ENCODE measurements at regions not wholly inside any gene's neighbourhood (a gene's known extent, or its start where the extent isn't known, plus 50 kb on each side); places are given as distances from the start of the nearest gene placed in this dataset.

DNA sequence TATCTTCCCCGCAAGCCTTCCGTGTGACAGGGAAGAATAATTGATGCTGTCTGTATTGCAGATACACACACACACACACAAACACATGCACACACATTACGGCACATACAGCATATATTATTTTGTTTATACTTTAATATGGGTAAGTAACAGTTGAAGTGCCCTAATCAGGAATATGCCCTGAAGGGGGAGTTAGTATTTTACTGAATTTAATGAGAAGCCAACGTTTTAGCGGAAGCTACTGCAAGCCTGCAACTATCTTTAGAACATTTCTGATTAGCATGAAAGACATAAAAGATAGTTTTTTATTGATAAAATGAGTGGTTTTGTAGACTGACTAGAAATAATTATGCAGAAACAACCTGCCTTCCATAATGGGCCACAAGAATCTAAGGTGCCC lies 296.6 kb upstream of the SLCO3A1 start:
- no peak for DNase-seq (ENCODE audit: low read depth)

DNA sequence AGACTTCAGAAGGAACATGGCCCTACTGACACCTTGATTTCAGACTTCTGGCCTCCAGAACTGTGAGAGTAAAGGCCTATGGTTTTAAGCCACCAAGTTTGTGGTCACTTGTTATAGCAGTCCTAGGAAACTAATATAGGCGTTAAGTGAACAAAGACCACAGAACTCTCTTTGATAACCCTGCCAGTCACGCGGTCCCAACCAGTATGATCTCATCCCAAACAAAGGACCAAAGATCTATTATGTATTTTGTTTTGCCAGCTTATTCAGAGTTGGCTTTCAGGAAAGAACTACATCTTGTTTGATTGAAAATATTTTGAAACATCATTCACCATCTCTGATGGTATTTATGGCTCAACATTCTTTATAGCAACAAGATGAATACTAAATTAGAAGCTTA lies 294.4 kb upstream of the SLCO3A1 start:
- no peak for DNase-seq (ENCODE audit: low read depth)

- DNase-seq (ENCODE audit: low read depth), result peak; percentile 86
Observed at GRCh38 chr15:91561371-91562100, 292.0 kb upstream of the SLCO3A1 start.

GRCh38 chr15:91562698-91563097 lies 290.8 kb upstream of the SLCO3A1 start:
- DNase-seq (ENCODE audit: low read depth), result no peak

GRCh38 chr15:91564631-91565030 lies 288.9 kb upstream of the SLCO3A1 start:
- DNase-seq (ENCODE audit: low read depth), result no peak

DNA sequence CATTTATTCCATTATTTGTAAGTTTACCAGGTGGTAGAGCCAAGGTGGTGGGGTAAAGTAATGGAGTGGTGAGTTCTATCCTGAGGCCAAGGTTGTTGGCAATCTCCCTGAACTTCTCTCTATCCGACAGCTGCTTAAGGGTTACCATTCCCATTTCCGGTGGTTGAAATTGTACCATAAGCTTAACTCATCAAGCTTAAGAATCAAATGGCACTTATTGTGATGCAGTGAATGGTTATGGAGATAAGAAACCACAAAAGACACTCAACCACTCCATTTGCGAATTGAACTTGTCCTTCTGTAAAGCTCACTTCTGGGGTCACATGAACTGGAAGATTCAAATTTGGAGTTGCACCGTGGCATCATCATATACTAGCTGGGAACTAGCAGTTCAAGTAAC lies 287.4 kb upstream of the SLCO3A1 start:
- DNase-seq (ENCODE audit: low read depth), result no peak

GRCh38 chr15:91568036-91568435 lies 285.5 kb upstream of the SLCO3A1 start:
- DNase-seq (ENCODE audit: low read depth), result no peak

- no peak for DNase-seq (ENCODE audit: low read depth)
Observed at GRCh38 chr15:91572110-91572509, 281.4 kb upstream of the SLCO3A1 start.

DNA sequence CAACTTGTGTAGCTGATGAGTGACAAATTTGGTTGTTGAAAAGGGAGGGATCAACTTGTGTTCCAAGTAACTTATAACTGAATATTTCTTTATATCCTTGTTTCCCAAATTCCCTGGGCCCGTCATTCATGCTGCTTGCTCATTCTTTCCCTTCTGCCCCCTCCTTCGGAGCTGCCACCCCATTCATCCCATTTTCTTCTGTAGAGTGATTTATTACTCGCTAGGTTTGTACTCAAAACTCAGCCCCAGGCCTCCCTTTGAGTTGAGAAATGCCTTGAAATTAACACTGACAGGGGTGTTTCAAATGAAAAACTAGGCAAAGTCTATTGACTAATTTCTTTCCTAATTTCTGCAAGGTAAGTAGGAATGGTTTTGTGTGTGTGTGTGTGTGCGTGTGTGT lies 277.4 kb upstream of the SLCO3A1 start:
- DNase-seq (ENCODE audit: low read depth), result no peak

GRCh38 chr15:91578511-91578910 lies 275.0 kb upstream of the SLCO3A1 start:
- peak; percentile 6 for DNase-seq (ENCODE audit: low read depth)

DNA sequence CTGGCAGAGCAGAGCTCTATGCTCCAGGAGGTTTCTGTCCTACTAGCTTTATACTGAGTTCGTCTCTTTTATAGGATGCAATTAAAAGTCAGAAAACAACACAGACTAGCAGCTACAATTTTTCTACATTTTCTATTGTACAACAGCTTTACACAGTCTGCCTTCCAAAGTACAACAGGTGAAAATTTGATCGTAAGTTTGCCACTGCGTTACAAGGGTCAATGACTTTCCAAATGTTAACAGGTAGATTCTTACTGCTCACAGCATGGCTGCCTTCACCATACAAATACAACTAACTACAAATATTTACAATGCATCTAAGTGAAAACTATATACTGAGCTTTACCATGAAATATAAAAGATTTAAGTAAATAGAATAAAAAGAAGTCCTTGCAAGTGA lies 268.6 kb upstream of the SLCO3A1 start:
- no peak for DNase-seq (ENCODE audit: low read depth)

DNA sequence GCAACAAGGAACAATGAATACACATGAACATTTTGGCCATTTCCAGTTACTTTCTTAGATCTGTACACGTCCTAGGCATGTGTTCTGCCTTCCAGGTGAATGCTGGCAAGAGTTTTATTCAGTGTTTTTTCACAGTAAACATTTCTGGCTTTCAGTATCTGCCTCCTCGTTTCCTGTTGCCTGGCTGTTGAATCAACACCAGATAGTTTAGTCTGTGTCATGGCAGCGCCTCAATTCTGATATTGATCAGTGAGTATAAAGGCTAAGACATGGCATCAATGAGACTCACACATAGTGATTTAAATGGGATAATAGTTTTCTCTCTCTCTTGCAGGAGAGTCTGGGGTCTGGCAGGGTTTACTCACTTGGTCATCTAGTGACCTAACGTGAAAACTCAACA lies 266.9 kb upstream of the SLCO3A1 start:
- no peak for DNase-seq (ENCODE audit: low read depth)

- no peak for DNase-seq (ENCODE audit: low read depth)
Observed at GRCh38 chr15:91589360-91589759, 264.1 kb upstream of the SLCO3A1 start.

- no peak for DNase-seq (ENCODE audit: low read depth)
Observed at GRCh38 chr15:91592567-91592966, 260.9 kb upstream of the SLCO3A1 start.

DNA sequence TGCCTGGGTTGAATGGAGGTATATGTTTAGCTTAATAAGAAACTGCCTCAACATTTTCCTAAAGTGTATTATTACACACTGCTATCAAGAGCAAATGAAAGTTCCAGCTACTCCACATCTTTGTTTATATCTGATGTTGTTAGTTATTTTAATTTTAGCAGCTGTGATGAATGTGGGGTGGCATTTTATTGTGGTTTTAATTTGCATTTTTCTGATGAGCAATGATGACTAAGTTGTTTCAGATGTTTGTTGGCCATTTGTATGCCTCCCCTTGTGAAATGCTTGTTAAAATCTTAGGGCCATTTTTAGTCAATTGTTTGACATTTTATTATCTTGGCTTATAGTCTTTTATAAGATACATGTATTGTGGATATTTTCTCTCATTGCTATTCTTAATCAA lies 260.4 kb upstream of the SLCO3A1 start:
- peak; percentile 57 for DNase-seq (ENCODE audit: low read depth)

DNA sequence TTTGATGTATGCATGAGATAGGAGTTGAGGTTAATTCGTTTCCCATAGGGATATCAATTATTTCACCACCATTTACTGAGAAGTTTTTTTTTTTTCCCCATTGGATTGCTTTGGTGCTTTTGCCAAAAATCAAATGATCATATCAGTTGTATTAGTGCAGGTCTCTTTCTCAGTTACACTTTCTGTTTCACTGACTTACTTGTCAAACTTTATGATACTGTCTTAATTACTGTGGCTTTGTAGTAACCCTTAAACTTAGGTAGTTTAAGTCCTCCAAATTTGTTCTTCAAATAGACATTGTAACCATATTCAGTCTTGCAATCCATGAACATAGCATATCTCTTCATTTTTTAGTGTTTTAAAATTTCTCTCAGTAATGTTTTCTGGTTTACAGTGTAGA lies 259.9 kb upstream of the SLCO3A1 start:
- no peak for DNase-seq (ENCODE audit: low read depth)

GRCh38 chr15:91599261-91599660 lies 254.2 kb upstream of the SLCO3A1 start:
- no peak for DNase-seq (ENCODE audit: low read depth)

DNA sequence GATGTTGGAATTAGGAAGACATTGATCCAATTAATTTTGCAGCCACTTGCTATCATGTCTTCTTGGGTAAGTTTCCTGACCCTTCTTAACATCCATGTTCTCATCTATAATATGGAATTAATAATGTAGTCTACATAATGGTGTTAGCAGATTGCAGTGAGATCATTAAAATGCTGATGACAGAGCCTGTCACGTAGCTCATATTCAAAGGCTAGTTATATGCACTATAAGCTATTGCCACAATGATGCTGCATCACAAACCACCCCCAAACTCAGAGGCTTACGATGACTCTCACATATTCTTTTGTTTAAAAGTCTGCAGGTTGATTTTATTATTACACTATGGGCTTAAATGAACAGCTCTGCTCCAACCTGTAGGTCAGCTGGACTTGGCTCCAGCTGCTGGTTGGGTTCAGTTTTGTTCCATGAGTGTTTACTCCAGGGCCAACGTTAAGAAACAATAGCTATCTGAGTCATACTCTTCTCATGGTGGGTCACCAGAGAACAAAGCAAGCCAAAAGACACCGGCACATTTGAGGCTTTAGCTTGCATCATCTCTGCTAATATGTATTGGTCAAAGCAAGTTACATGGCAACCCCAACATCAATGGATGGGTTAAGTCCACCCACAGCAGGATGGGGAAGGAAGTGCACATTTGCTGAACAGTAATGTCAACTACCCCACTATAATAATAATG lies 250.0 kb upstream of the SLCO3A1 start:
- no peak for DNase-seq (ENCODE audit: low read depth)

GRCh38 chr15:91604122-91604521 lies 249.4 kb upstream of the SLCO3A1 start:
- DNase-seq (ENCODE audit: low read depth), result no peak

DNA sequence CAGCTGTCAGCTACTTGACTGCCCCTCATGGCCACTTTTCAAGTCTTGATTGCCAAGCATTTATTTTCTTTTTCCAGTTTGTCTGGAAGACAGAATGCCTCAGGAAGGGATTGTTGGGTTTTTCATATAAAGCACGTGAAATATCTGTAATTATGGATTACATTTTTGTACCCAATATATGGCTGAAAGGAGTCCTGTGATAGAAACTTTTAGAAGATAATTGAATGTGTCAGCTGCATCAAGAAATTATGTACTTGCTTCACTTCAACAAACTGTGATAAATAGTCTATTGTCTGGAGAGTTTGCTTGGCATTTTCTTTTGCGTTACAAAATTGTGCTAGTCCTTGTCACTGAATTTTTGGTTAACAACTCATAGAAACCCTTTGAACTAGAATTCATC lies 247.9 kb upstream of the SLCO3A1 start:
- no peak for DNase-seq (ENCODE audit: low read depth)

GRCh38 chr15:91609231-91609630 lies 244.3 kb upstream of the SLCO3A1 start:
- DNase-seq (ENCODE audit: low read depth), result no peak

- DNase-seq (ENCODE audit: low read depth), result no peak
Observed at GRCh38 chr15:91609966-91610365, 243.5 kb upstream of the SLCO3A1 start.

DNA sequence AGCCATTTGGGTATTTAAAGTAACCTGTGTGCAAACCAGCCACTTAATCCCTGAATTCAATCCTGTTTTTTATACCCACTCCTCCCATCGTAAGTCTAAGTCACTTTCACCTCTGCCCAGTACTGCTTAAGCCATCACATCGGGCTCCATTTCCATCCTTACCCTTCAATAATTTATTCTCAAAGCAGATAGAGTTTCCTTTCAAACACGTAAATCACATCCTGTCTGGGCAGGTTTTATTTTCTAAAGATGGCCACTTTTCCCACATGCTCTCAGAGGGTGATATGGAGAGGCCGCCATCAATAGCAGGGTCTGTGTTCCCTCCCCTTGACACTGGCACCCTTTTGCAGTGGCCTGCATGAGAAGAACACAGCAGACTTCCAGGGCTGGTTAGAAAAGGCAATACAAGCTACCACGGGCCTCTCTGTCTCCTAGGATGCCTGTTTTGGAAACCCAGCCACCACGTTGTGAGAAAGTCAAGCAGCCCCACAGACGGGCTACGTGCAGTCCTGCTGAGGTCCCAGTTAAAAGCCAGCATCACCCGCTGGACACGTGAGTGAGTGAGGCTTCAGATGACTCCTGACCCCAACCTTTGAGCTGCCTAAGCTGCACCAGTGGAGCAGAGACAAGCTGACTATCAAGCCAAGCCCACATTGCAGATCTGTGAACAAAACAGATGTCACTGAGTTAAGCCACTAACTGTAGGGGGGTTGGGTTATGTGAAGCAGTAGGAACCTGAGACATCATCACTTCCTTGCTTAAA lies 241.8 kb upstream of the SLCO3A1 start:
- no peak for DNase-seq (ENCODE audit: low read depth)

Measured in fibroblast of gingiva (primary cell).